Activated T-helper 2 cell treated with anti-CD3 and anti-CD28 coated beads, Interferon-gamma antibody, Interleukin-2, Interleukin-4, amounts not matched to agents 10 μg/mL and 5 μg/mL and 100 μg/mL, durations not matched to agents 14 hours and 24 hours and 36 hours (primary cell): ENCODE measurements at regions not wholly inside any gene's neighbourhood (a gene's known extent, or its start where the extent isn't known, plus 50 kb on each side); places are given as distances from the start of the nearest gene placed in this dataset.
"Not testable (repeated sequence)": the region's sequence is repeated elsewhere in the genome, so short reads cannot be mapped to it uniquely, and the experiment has no call there.

Experiments used
- DNase-seq: peaks from one replicate; pipeline ENCODE4 v3.0.0; 2021; ENCODE audit warnings: low spot score
- H3K27ac Mint-ChIP-seq: one replicate; pipeline ENCODE4 v1.8.0; 2021; ENCODE audit warnings: mixed read lengths
- H3K27me3 Mint-ChIP-seq: one replicate; pipeline ENCODE4 v1.8.0; 2021; ENCODE audit warnings: low read depth, mixed read lengths
- H3K36me3 Mint-ChIP-seq: one replicate; pipeline ENCODE4 v1.8.0; 2021; ENCODE audit warnings: low read depth, mixed read lengths
- H3K4me1 Mint-ChIP-seq: one replicate; pipeline ENCODE4 v1.8.0; 2021; ENCODE audit warnings: low read depth, mixed read lengths
- H3K4me3 Mint-ChIP-seq: one replicate; pipeline ENCODE4 v1.8.0; 2021; ENCODE audit warnings: low read depth, mild to moderate bottlenecking, moderate library complexity, mixed read lengths
- H3K9me3 Mint-ChIP-seq: one replicate; pipeline ENCODE4 v1.8.0; 2021; ENCODE audit warnings: mixed read lengths
- intact Hi-C: fragments of 100-400 bp; cut with micrococcal nuclease; formaldehyde crosslinking; loops from one replicate; pipeline ENCODE4 v1.15.1; 2023

GRCh38 chr18:23311351-23312121 is 141.6 kb upstream of the RIOK3 start:
- Mint-ChIP-seq H3K27me3 (no peaks in the 10 kb centered on the region), H3K4me3 (no peak overlapping the region), H3K4me1 (peaks cover 54% of the 10 kb centered on the region), H3K36me3 (peaks cover 23% of the 10 kb centered on the region), H3K27ac (no peak overlapping the region), H3K9me3 (peaks cover 4% of the 10 kb centered on the region)
- intact Hi-C loops = no loop called here
- DNase-seq = no peak

GRCh38 chr18:23313379-23313778 is 139.7 kb upstream of the RIOK3 start:
- intact Hi-C loops = no loop called here
- Mint-ChIP-seq H3K4me3 (no peak overlapping the region), H3K9me3 (peaks cover 4% of the 10 kb centered on the region), H3K36me3 (peaks cover 15% of the 10 kb centered on the region), H3K27me3 (no peaks in the 10 kb centered on the region), H3K27ac (no peak overlapping the region), H3K4me1 (peaks cover 53% of the 10 kb centered on the region)
- no peak for DNase-seq

- Mint-ChIP-seq H3K36me3 (peaks cover 10% of the 10 kb centered on the region), H3K9me3 (peaks cover 4% of the 10 kb centered on the region), H3K27ac (no peak overlapping the region), H3K4me3 (no peak overlapping the region), H3K4me1 (peaks cover 48% of the 10 kb centered on the region), H3K27me3 (no peaks in the 10 kb centered on the region)
- no peak for DNase-seq
- intact Hi-C loops = no loop called here
Observed at GRCh38 chr18:23314672-23315071, 138.4 kb upstream of the RIOK3 start.

GRCh38 chr18:23316316-23316715 is 136.8 kb upstream of the RIOK3 start:
- DNase-seq = no peak
- Mint-ChIP-seq H3K27me3 (no peaks in the 10 kb centered on the region), H3K36me3 (peaks cover 7% of the 10 kb centered on the region), H3K27ac (no peak overlapping the region), H3K4me3 (no peak overlapping the region), H3K4me1 (peaks cover 54% of the 10 kb centered on the region), H3K9me3 (peaks cover 4% of the 10 kb centered on the region)
- intact Hi-C loops = no loop called here

GRCh38 chr18:23316988-23317387 is 136.1 kb upstream of the RIOK3 start:
- Mint-ChIP-seq H3K9me3 (peaks cover 4% of the 10 kb centered on the region), H3K27ac (no peak overlapping the region), H3K36me3 (peaks cover 9% of the 10 kb centered on the region), H3K4me3 (no peak overlapping the region), H3K27me3 (no peaks in the 10 kb centered on the region), H3K4me1 (peaks cover 48% of the 10 kb centered on the region)
- intact Hi-C loops = no loop called here
- DNase-seq = no peak

GRCh38 chr18:23317975-23318675 is 135.0 kb upstream of the RIOK3 start:
- no peaks in the 10 kb centered on the region for H3K27me3 Mint-ChIP-seq
- H3K36me3 Mint-ChIP-seq = peaks cover 10% of the 10 kb centered on the region
- H3K9me3 Mint-ChIP-seq = peaks cover 4% of the 10 kb centered on the region
- no peak overlapping the region for H3K27ac Mint-ChIP-seq
- DNase-seq = no peak
- intact Hi-C loops = no loop called here
- peaks cover 45% of the 10 kb centered on the region for H3K4me1 Mint-ChIP-seq
- no peak overlapping the region for H3K4me3 Mint-ChIP-seq

GRCh38 chr18:23320709-23321236 is 132.3 kb upstream of the RIOK3 start:
- Mint-ChIP-seq H3K27ac (no peak overlapping the region), H3K27me3 (no peaks in the 10 kb centered on the region), H3K4me1 (peaks cover 30% of the 10 kb centered on the region), H3K36me3 (peaks cover 4% of the 10 kb centered on the region), H3K4me3 (no peak overlapping the region), H3K9me3 (no peaks in the 10 kb centered on the region)
- DNase-seq = no peak
- intact Hi-C loops = no loop called here

- Mint-ChIP-seq H3K9me3 (peaks cover 6% of the 10 kb centered on the region), H3K27ac (no peak overlapping the region), H3K4me1 (peaks cover 24% of the 10 kb centered on the region), H3K36me3 (peaks cover 13% of the 10 kb centered on the region), H3K27me3 (no peaks in the 10 kb centered on the region), H3K4me3 (no peak overlapping the region)
- no peak for DNase-seq
- intact Hi-C loops = no loop called here
Observed at GRCh38 chr18:23321996-23322395, 131.1 kb upstream of the RIOK3 start.

- DNase-seq = no peak
- H3K4me1 Mint-ChIP-seq = peaks cover 10% of the 10 kb centered on the region
- no peaks in the 10 kb centered on the region for H3K27me3 Mint-ChIP-seq
- H3K4me3 Mint-ChIP-seq = no peak overlapping the region
- peaks cover 19% of the 10 kb centered on the region for H3K36me3 Mint-ChIP-seq
- no peak overlapping the region for H3K27ac Mint-ChIP-seq
- H3K9me3 Mint-ChIP-seq = peaks cover 10% of the 10 kb centered on the region
- intact Hi-C loops = no loop called here
Observed at GRCh38 chr18:23324056-23324811, 128.9 kb upstream of the RIOK3 start.

GRCh38 chr18:23324861-23325260 is 128.2 kb upstream of the RIOK3 start:
- no peak overlapping the region for H3K27ac Mint-ChIP-seq
- intact Hi-C loops = no loop called here
- DNase-seq = no peak
- H3K9me3 Mint-ChIP-seq = peaks cover 12% of the 10 kb centered on the region
- H3K4me1 Mint-ChIP-seq = peaks cover 10% of the 10 kb centered on the region
- H3K4me3 Mint-ChIP-seq = no peak overlapping the region
- H3K36me3 Mint-ChIP-seq = peaks cover 24% of the 10 kb centered on the region
- H3K27me3 Mint-ChIP-seq = no peaks in the 10 kb centered on the region

GRCh38 chr18:23329671-23330070 is 123.4 kb upstream of the RIOK3 start:
- Mint-ChIP-seq H3K9me3 (peaks cover 12% of the 10 kb centered on the region), H3K36me3 (peaks cover 22% of the 10 kb centered on the region)
- H3K27me3 Mint-ChIP-seq, intact Hi-C loops, H3K4me1 Mint-ChIP-seq, H3K4me3 Mint-ChIP-seq, DNase-seq, H3K27ac Mint-ChIP-seq: not testable (repeated sequence)

- H3K27ac Mint-ChIP-seq = no peak overlapping the region
- intact Hi-C loops = no loop called here
- H3K9me3 Mint-ChIP-seq = peaks cover 12% of the 10 kb centered on the region
- peaks cover 22% of the 10 kb centered on the region for H3K36me3 Mint-ChIP-seq
- H3K4me3 Mint-ChIP-seq = no peak overlapping the region
- H3K4me1 Mint-ChIP-seq = no peaks in the 10 kb centered on the region
- DNase-seq = no peak
- H3K27me3 Mint-ChIP-seq = no peaks in the 10 kb centered on the region
Observed at GRCh38 chr18:23330423-23330822, 122.7 kb upstream of the RIOK3 start.
